GM18870 (cell line): ENCODE measurements at regions not wholly inside any gene's neighbourhood (a gene's known extent, or its start where the extent isn't known, plus 50 kb on each side); places are given as distances from the start of the nearest gene placed in this dataset.

Source experiments
- ATAC-seq: cut with Tn5 transposase; IDR thresholded peaks from one replicate; pipeline ENCODE4 v1.9.1; 2021; ENCODE audit warnings: moderate library complexity; ENCODE audit not compliant: unreplicated experiment

DNA sequence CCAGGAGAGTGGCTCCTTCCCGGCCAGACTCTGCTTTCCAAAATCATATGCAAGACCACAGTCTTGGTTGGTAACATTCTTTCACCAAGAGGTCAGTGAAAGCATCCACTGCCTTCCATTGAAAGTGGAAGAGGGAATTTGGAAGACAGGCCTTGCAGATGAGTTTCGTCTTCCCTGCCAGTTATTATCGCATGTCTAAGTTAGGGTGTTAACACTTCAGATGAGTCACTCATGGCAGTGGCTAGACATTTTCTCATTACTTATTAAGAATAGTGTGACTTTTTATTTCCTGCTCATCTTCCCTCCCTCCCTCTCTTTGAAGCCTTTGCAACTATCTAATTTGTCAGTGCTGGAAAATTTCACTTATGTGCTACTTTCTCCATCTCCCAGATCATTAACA, 102.9 kb upstream of the EPB41L3 start:
- ATAC-seq: no peak

DNA sequence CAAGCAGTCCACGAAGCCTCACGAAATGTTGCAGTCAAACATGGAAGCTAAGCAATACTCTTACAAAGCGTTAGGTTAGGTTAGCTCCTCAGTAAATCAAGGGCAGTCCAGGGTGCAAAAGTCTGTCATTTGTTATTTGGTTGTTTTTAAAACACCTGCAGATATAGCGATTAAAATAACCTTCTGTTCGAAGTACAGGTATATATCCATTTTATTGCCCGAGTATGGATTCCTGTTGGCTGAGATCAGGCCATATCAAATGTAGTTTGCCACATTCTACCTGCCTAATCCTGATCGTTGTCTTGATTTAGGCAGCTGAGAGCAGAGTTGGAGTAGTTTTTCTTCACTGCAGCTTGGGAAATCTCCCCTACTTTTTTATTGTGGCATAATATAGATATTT, 99.5 kb upstream of the EPB41L3 start:
- no peak for ATAC-seq

- ATAC-seq: no peak
Measured at GRCh38 chr18:5640939-5641338, 97.1 kb upstream of the EPB41L3 start.

GRCh38 chr18:5639131-5639530, 95.3 kb upstream of the EPB41L3 start:
- no peak for ATAC-seq

DNA sequence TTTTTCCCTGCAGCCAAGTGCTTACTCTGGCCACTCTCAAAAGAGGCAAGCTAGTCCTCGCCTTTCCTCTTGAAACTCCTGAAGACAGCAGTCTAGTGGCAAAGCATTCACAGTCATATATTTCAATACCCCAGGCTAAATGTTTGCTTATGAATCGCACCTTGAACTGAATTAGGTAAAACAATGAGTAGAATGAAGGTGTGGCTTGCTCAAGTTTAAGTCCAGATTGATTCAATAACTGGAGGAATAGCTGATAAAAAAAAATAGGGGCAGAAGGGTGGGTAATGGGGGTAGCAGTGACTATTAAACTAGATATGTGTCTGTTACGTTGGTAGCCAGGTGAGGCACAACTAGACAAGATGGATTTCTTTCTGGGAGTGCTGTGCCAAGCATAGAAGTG, 88.2 kb upstream of the EPB41L3 start:
- no peak for ATAC-seq

DNA sequence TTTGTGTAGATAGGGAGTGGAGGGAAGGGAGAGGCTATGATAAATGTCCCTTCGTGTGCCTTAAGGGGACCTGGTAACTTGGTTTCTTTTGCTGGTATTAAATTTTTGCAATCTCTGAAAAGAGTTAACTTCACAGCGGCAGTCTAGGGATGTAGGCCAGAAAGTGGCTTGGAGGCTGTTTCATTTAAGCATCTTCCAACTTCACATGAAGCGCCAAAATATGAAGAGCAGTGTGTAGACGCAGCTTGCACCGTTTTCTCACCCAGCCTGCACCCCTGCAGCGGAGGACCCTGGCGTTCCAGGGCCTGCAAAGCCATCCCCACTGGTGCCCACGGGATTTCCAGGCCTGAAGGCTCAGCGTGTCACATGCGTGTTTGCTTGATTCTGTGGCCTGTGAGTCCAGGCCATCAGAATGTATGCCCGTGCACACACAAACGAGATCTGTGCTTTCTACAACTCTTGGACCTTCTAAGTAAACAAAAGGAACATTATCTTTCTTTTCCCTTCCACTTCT, 87.2 kb upstream of the EPB41L3 start:
- ATAC-seq: no peak

DNA sequence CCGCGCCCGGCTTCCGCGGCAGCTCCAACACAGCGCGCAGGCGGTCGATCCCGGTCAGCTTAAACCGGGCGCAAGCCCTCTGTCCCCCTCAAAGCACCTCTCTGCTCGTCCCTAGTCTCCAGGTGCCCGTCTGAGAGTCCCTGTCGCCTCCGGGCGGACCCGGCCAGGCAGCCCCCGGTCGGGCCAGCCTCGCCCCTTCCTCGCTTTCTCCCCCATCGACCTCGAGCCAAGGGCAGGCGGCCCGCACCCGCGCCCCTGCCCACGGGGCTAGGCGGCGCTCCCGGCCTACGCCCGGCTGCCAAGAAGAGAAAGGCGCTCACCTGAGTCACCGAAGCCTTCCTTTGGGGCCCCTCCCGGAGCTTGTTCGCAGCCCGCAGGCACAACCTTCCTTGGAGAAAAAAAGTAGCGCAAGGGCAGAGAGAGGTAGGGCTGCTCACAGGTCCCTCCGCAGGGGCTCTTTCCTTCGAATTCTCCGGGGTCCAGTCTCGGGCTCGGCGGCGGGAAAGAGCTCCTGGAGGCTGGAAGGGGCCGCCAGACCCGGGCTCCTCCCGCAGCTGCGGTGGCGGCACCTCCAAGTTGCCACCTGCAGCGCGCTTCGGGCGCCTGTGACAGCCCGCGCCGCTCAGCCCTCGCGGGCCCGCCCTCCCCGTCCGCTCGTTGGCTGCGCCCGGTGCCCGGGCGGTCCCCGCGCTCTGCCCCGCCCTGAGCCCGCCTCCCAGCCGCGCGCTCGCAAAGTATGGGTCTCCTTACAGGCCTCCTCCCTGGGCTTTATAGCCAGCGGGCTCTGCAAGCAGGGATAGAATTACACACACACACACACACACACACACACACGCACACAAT, 86.5 kb upstream of the EPB41L3 start:
- no peak for ATAC-seq

- ATAC-seq: no peak
Measured at GRCh38 chr18:5628512-5629255, 84.9 kb upstream of the EPB41L3 start.

DNA sequence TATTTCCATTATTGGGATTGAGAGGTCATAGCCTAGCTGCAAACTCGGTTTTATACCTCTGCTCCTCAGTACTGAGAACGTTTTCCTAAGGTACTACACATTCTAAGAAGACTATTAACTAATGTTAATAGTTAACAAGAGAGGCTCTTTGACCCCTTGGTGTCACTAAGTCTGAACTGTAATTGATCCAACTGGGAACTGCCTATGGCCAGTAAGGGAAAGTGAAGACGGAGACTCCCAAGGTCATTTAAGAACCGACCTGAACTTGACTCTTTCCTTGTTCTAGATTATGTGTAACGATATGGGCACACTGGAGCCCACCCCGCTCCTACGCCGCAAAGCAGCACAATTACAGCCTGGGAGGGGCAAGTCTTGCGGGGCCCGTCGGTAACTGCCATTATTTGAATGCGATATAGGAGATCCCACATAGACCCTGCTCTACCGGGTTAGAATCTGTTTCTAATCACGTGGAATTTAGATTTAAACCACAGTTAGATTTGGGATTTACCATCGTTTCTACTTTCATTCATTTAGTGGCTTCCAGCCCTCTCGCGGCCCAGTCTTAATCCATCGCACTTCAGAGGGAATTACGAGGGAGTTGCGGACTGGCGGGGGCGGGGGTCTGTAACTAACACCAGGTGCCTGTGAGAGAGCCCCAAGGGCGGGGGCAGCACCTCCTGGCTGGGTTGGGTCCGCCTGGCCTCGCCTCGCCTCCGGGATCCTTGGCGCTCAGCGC, 84.1 kb upstream of the EPB41L3 start:
- ATAC-seq: no peak

GRCh38 chr18:5626130-5626880, 82.5 kb upstream of the EPB41L3 start:
- no peak for ATAC-seq

- no peak for ATAC-seq
Measured at GRCh38 chr18:5625076-5625475, 81.3 kb upstream of the EPB41L3 start.

DNA sequence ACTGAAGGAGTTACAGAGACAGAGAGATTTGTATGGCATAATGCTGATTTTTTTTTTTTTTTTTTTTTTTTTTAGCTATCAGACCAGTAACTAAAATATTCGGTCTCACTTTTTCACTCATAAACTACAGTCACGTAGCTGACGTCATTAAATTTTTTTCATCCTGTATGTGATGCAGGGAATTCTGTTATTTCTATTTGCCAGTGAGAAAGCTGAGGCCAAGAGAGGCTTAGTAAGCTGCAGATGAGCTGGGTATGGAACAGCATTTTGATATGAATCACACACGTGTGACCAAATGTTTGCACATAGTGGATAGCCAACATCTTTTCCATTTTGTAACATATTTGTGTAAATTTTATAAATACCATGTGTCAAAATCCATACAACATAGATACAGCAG, 79.1 kb upstream of the EPB41L3 start:
- ATAC-seq: no peak

GRCh38 chr18:5620289-5620688, 76.5 kb upstream of the EPB41L3 start:
- ATAC-seq: no peak

DNA sequence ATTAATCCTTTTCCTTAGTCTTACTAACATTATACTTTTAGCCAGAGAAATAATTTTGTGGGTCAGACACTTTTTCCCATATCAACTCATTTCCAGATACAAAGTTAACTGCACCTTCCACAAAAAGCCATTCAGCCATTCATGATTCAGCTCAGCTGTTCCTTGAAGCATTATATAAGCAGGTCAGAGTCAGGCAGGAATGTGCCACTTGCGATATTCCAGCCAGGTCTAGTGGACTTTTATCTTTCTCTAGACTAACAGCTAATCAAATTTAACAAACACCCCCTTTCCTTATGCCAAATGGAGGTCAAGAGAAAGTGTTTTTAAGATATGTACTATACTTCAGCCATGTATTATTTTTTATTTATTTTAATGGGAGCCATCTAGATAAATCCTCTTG, 75.6 kb upstream of the EPB41L3 start:
- no peak for ATAC-seq

DNA sequence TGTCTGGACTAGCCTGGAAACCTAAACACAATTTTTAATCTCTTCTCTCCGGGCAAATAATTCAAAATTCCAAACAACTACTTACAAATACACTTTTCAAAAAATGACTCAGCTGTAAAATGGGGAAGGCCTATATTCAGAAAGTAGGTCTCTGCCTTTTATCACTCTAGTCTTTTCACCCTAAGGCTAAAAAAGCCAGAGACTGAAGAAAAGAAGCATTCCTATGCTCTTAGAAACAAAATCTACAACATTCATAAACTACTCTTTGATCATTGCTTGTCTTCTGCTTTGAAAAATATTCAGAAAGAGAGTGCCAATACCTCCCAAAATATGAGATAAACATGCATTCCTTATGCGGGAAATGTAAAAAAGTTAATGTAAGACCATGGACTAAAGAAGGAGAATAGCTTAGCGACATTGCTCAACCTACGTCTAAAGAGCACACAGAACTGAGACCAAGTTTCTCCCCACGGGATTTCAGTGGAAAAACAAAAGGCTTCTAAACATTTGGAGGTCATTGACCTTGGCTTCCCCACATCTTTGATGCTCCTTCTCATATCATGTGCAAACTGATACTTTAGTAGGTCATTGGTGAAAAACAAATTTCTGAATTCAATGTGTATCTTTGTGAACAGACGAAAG, 74.4 kb upstream of the EPB41L3 start:
- ATAC-seq: no peak

DNA sequence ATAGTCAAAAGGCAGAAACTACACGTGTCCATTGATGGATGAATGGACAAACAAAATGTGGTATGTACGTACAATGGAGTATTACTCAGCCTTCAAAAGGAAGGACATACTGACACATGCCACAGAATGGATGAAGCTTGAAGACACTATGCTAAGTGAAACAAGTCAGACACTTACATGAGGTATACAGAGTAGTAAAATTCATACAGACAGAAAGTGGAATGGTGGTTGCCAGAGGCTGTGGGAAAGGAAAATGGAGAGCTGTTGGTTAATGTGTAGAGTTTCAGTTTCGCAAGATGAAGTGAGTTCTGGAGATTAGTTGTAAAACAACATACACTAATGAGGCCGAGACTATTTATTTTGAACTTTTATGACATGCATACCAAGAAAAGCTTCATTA, 67.4 kb upstream of the EPB41L3 start:
- ATAC-seq: peak; percentile 39

DNA sequence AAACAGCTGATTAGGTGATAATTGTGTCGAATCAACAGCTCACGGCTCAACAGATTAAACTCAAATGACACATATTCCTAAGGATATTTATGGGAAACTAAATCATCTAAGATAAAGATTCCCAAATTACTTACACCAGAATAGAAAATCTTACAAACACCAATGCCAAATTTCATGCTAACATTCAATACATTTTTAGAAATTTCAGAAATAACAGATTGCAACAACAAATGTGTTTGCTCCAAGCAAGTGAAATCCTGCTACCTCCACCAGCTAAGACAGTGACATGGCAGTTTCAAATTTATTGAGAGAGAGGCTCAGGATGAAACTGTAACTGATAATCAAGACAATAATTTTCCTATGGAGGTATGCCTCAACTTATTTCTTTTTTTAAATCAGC, 65.0 kb upstream of the EPB41L3 start:
- ATAC-seq: no peak

DNA sequence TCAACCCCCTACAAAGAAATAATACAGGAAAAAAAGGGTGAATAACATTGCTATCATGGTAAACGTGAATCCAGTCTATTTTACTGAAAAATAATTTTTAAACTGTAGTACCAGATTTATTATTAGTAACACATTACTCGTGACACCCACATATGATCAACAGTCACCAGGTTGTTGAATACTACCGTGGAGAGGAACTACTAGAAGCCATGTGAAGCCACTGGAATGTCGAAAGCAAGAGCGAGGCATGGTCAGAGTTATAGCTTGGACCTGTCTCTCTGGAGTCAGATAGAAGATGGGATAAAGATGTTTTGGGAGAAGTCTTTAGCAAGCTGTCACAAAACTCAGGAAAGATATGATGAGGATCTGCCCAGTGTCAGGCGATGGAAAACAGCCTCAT, 63.2 kb upstream of the EPB41L3 start:
- ATAC-seq: no peak

DNA sequence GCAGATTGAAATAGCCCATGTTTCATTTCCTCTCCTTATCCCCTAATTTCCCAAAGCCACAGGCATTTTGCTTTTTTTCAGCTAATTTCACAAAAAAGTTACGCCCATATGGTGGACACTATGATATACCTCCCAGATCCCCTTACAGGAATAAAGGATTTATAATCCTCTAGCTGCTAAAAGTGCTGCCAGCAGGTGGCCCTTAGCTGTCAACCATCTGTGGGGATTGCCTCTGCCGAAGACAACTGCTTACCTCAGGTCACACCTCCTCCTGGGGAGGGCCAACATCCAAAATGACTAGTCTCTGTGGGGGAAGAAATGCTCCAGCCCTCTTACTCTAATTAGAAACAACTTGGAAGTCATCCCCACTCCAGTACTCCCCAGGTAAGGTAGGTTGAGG, 61.0 kb upstream of the EPB41L3 start:
- no peak for ATAC-seq

DNA sequence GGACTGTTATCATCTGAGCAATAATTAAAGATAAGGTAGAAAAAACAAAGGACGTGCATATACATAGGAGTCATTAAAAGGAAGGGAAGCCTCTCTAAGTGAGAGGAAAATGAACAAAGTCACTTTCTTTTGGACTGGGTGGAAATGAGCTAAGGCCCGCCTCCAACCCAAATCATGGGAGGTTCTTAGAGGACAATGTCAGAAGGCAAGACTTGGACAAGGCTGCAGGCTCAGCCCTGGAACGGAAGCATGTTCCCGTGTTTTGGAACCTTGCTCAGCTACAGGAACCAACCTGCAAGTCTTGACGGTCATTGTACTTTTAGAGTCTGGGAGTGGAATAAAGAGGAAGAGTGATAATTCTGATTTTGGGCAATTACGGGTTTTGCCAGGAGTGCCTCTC, 59.4 kb upstream of the EPB41L3 start:
- ATAC-seq: no peak
